Mesodermal cell (in vitro differentiated cells): ENCODE measurements at regions not wholly inside any gene's neighbourhood (a gene's known extent, or its start where the extent isn't known, plus 50 kb on each side); places are given as distances from the start of the nearest gene placed in this dataset.

Source experiments
- H3K27ac ChIP-seq: 2 replicates; pipeline ENCODE4 v1.7.0; 2013; ENCODE audit warnings: mild to moderate bottlenecking, low read depth, low read length, moderate library complexity; ENCODE audit not compliant: severe bottlenecking
- H3K36me3 ChIP-seq: 2 replicates; pipeline ENCODE4 v1.7.1; 2013; ENCODE audit warnings: mild to moderate bottlenecking, low read length, moderate library complexity; ENCODE audit not compliant: control insufficient read depth, insufficient read depth
- H3K4me1 ChIP-seq: one replicate; pipeline ENCODE4 v1.7.1; 2013; ENCODE audit warnings: mild to moderate bottlenecking, low read length; ENCODE audit not compliant: insufficient read depth, control insufficient read depth, poor library complexity, severe bottlenecking
- H3K4me3 ChIP-seq: 2 replicates; pipeline ENCODE4 v1.7.0; 2013; ENCODE audit warnings: low read length, control low read depth, mild to moderate bottlenecking; ENCODE audit not compliant: insufficient read depth, poor library complexity, severe bottlenecking; ENCODE audit errors: extremely low read depth
- H3K9me3 ChIP-seq: 2 replicates; pipeline ENCODE4 v1.7.1; 2013; ENCODE audit warnings: mild to moderate bottlenecking, low read length, moderate library complexity; ENCODE audit not compliant: control insufficient read depth
- WGBS, 2 experiments: methylation state at CpG; one replicate each; pipeline ENCODE4 v1.1.5; 2013; ENCODE audit warnings: missing lambda C conversion rate in 2 of 2; ENCODE audit not compliant: insufficient coverage in 2 of 2; 5-methylcytosine and 5-hydroxymethylcytosine counted together

DNA sequence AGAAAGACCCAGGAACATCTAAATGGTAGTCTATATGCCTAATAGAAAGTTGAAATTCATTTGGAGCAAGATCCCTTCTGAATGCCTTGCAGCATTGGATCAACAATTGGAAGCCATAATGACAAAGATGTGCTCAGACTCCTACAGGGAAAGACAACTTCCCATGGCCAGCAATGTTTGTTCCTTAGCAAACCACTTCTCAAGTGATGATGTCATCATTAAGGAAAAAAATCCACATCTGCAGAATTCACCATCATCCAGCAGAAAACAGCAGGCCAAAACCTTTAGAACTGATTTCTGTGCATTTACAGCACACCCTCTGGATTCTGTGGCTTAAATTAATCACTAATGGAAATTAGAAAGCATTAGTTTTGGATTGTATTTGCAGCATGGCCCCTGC is 82.4 kb upstream of the ZIC3 start:
- no peaks in the 10 kb centered on the region for H3K9me3 ChIP-seq
- H3K27ac ChIP-seq: no peak overlapping the region
- H3K4me3 ChIP-seq: no peak overlapping the region
- H3K36me3 ChIP-seq: no peaks in the 10 kb centered on the region
- H3K4me1 ChIP-seq: no peaks in the 10 kb centered on the region

DNA sequence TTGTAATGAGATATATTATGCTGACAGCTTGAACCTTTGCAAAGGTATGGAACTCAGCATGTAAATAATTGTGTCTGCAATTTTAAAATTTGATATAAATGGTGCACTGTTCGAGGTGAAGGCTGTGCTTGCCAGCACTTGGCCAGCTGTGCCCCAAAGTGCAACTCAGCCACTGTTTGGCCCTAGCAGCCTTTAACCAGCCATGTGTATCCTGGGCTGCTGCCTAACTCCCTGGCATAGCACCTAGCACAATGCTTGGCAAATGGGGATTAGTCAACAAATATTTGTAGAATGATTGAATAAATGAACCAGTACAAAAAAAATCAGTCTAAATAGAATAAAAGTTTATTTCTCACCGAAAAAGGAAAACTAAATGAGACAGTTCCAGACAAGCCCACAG is 83.8 kb upstream of the ZIC3 start:
- no peak overlapping the region for H3K27ac ChIP-seq
- H3K4me3 ChIP-seq: no peak overlapping the region
- no CpG with 5 or more reads among the region's 2 CpGs for WGBS, 2 experiments
- no peaks in the 10 kb centered on the region for H3K4me1 ChIP-seq
- H3K36me3 ChIP-seq: no peaks in the 10 kb centered on the region
- no peaks in the 10 kb centered on the region for H3K9me3 ChIP-seq

GRCh38 chrX:137479386-137479785 is 86.5 kb upstream of the ZIC3 start:
- no peaks in the 10 kb centered on the region for H3K9me3 ChIP-seq
- H3K4me3 ChIP-seq: no peak overlapping the region
- no peaks in the 10 kb centered on the region for H3K36me3 ChIP-seq
- H3K4me1 ChIP-seq: no peaks in the 10 kb centered on the region
- 46 to 70% methylated on average over 2 of the region's 2 CpGs for WGBS, 2 experiments
- H3K27ac ChIP-seq: no peak overlapping the region

GRCh38 chrX:137441711-137442110 is 124.2 kb upstream of the ZIC3 start:
- 95 to 100% methylated on average over 4 to 6 of the region's 24 CpGs for WGBS, 2 experiments
- Histone ChIP-seq H3K4me1 (no peaks in the 10 kb centered on the region), H3K4me3 (no peak overlapping the region), H3K36me3 (no peaks in the 10 kb centered on the region), H3K27ac (no peak overlapping the region), H3K9me3 (no peaks in the 10 kb centered on the region)

DNA sequence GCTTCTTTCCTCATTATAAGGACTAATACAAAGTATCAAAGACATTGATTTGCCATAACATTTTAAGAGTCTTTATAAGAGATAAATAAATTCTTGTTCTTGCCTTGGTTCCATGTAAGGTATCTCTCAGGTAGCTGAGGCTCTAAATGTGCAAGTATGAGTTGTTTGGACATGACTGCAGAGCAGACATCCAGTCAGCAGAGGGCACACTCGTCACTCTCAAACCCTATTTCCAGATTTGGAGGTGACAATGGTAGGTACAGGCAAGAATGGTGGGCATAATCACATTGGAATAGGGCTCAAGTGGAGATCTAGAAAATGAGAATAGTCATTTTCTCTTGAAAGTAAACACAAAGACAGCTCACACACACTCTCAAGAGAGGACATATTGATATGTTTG is 133.3 kb upstream of the ZIC3 start:
- no peaks in the 10 kb centered on the region for H3K36me3 ChIP-seq
- H3K4me3 ChIP-seq: no peak overlapping the region
- no CpG with 5 or more reads among the region's 1 CpG for WGBS, 2 experiments
- no peaks in the 10 kb centered on the region for H3K9me3 ChIP-seq
- H3K27ac ChIP-seq: no peak overlapping the region
- H3K4me1 ChIP-seq: no peaks in the 10 kb centered on the region

DNA sequence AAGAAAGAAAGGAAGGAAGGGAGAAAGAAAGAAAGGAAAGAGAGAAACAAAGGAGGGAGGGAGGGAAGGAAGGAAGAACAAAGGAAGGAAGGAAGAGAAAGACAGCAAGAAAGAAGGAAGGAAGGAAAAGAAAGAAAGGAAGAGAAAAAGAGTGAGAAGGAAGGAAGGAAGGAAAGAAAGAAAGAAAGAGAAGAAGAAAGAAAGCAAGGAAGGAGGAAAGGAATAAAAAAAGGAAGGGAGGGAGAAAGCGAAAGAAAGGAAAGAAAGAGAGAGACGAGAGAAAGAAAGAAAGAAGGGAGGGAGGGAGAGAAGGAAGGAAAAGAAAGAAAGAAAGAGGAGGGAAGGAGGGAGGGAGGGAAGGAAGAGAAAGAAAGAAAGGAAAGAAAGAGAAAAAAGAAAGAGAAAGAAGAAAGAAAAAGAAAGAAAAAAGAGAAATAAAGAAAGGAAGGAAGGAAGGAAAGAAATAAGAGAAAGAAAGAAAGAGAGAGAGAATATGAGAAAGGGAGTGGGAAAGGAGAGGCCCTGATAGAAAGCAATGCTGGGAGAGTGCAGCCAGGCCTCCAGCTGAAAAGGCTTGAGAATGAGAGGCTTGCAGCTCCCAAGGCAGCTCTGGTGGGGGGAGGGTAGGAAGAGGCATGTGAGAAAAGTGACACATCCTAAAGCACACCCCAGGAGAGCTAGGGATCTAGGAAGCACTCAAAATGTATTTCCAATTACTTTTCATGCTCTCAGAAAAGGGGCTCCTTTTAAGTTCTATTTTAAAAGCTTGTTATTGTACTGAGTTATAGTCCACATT is 134.0 kb upstream of the ZIC3 start:
- Histone ChIP-seq H3K27ac (no peak overlapping the region), H3K4me3 (no peak overlapping the region)
- WGBS, 2 experiments: 25 to 28% methylated on average over 2 of the region's 2 CpGs

GRCh38 chrX:137430984-137431475 is 134.9 kb upstream of the ZIC3 start:
- no peak overlapping the region for H3K4me3 ChIP-seq
- no peak overlapping the region for H3K27ac ChIP-seq
- no peaks in the 10 kb centered on the region for H3K4me1 ChIP-seq

More for the DNA sequence above, 134.0 kb upstream of the ZIC3 start:
- Histone ChIP-seq H3K4me1 (no peaks in the 10 kb centered on the region), H3K36me3 (no peaks in the 10 kb centered on the region), H3K9me3 (no peaks in the 10 kb centered on the region)

DNA sequence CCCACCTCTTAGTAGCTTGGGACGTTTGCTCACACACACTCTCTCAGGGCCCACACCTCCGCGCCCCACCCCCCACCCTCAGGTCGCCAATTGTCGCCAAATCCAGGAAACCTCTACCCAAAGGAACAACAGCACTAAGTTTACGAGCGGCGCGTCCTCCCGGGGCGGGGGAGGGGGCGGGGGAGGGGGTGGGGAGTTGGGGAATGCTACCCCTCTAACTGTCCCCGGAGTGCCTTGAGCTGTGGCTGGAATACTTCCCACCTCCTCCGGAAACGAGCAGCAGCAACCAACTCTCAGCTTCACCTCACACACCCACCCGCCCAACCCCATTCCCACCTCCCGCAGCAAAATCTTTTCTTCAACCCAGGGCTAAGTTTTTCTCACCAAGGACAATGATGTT is 135.6 kb upstream of the ZIC3 start:
- no CpG with 5 or more reads among the region's 17 CpGs for WGBS, 2 experiments
- H3K9me3 ChIP-seq: no peaks in the 10 kb centered on the region
- H3K4me1 ChIP-seq: no peaks in the 10 kb centered on the region
- no peaks in the 10 kb centered on the region for H3K36me3 ChIP-seq
- no peak overlapping the region for H3K27ac ChIP-seq
- no peak overlapping the region for H3K4me3 ChIP-seq

More at GRCh38 chrX:137430984-137431475, 134.9 kb upstream of the ZIC3 start:
- H3K36me3 ChIP-seq: no peaks in the 10 kb centered on the region
- no peaks in the 10 kb centered on the region for H3K9me3 ChIP-seq

DNA sequence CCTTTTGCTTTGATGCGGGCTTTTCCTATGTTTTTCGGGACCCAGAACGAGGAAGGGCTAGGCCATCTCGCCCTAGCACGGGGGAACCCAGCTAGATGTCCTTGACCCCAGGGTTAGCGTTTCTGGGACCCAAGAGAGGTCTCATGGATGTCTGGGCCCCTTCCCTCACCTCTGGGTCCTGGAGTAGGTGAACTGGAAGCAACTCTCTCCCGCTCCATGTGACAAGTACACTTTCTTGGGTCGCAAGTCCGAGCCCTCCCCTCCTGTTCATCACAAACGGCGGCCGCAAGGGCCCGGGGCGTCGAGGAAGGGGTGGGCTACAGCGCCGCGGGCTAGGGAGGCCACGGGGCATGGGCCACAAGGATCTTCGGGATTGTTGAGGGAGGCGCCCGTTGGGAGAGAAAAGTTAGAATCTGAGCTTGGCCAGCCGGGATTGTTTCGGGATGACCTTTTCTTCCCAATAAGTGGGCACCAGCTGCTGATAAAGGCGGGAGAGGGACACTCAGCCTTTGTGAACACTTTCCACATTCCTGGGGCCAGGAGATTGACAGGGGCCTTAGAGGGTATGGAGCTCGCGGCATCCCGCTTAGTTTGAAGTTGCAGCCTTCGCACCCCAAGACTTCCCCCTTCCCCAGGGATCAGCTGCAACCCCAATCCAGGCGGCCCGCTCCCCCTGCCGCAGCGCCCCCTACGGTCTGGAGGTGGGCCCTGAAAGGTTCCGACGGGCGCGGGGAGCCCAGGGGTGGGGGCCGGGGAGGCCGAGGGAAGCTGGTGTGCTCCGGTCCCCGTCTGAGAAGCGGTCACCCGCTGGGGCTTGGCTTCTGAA is 136.9 kb upstream of the ZIC3 start:
- Histone ChIP-seq H3K4me3 (peak overlapping the region; percentile 31), H3K9me3 (no peaks in the 10 kb centered on the region), H3K4me1 (no peaks in the 10 kb centered on the region), H3K36me3 (no peaks in the 10 kb centered on the region), H3K27ac (no peak overlapping the region)
- WGBS, 2 experiments: 4% methylated on average over 9 of the region's 44 CpGs; no CpG with 5 or more reads in 1 of the 2 experiments

GRCh38 chrX:137428221-137428661 is 137.7 kb upstream of the ZIC3 start:
- Histone ChIP-seq H3K9me3 (no peaks in the 10 kb centered on the region), H3K4me1 (no peaks in the 10 kb centered on the region), H3K36me3 (no peaks in the 10 kb centered on the region), H3K4me3 (peak overlapping the region; percentile 31), H3K27ac (no peak overlapping the region)
- 0% methylated on average over 4 to 16 of the region's 30 CpGs for WGBS, 2 experiments

- Histone ChIP-seq H3K36me3 (no peaks in the 10 kb centered on the region), H3K4me1 (no peaks in the 10 kb centered on the region), H3K27ac (no peak overlapping the region), H3K4me3 (peak overlapping the region; percentile 31), H3K9me3 (no peaks in the 10 kb centered on the region)
- 0% methylated on average over 3 of the region's 18 CpGs; no CpG with 5 or more reads in 1 of the 2 experiments for WGBS, 2 experiments
Measured at GRCh38 chrX:137427816-137428215, 138.1 kb upstream of the ZIC3 start.
